Right atrium auricular region (tissue), 2 donors: ENCODE measurements at regions not wholly inside any gene's neighbourhood (a gene's known extent, or its start where the extent isn't known, plus 50 kb on each side); places are given as distances from the start of the nearest gene placed in this dataset.

Experiments
- DNase-seq: peaks from one replicate; pipeline ENCODE4 v3.0.0-alpha.2; 2019; ENCODE audit warnings: low spot score
- H3K27ac ChIP-seq, 2 donors: fragments of 200-600 bp; sonication (generic); 1 replicate in 1 of 2; 2 replicates in 1 of 2; pipeline ENCODE4 v1.5.1; 2016 to 2019
- H3K27me3 ChIP-seq, 2 donors: fragments of 200-600 bp; sonication (generic); one replicate each; pipeline versions ENCODE4 v1.5.1 to v1.6.0; 2017 to 2019
- H3K36me3 ChIP-seq: fragments of 200-600 bp; sonication (generic); one replicate; pipeline ENCODE4 v1.5.1; 2016
- H3K4me1 ChIP-seq, 2 donors: fragments of 200-600 bp; sonication (generic); one replicate each; pipeline versions ENCODE4 v1.5.1 to v1.6.0; 2017 to 2019
- H3K4me3 ChIP-seq, 2 donors: fragments of 200-600 bp; sonication (generic); 1 replicate in 1 of 2; 2 replicates in 1 of 2; pipeline ENCODE4 v1.5.1; 2017 to 2019; ENCODE audit warnings: mild to moderate bottlenecking in 1 of 2, moderate library complexity in 1 of 2
- H3K9me3 ChIP-seq, 2 donors: fragments of 200-600 bp; sonication (generic); one replicate each; pipeline ENCODE4 v1.5.1; 2019
- CTCF ChIP-seq, 2 donors: fragments of 200-600 bp; sonication (generic); IDR thresholded peaks; one replicate each; pipeline ENCODE4 v1.5.1; 2019; ENCODE audit warnings: antibody characterized with exemption in 2 of 2

- H3K4me1 ChIP-seq: no peaks in the 10 kb centered on the region
- H3K27me3 ChIP-seq: no peaks in the 10 kb centered on the region
- H3K4me3 ChIP-seq: no peak overlapping the region
- H3K36me3 ChIP-seq: no peaks in the 10 kb centered on the region
- DNase-seq: no peak
- no peaks in the 10 kb centered on the region for H3K9me3 ChIP-seq
- H3K27ac ChIP-seq: no peak overlapping the region
- TF ChIP-seq CTCF (IDR thresholded peaks at IDR 0.05): no peak
Observed at GRCh38 chr7:53325061-53325460, 289.6 kb downstream of the POM121L12 start.

DNA sequence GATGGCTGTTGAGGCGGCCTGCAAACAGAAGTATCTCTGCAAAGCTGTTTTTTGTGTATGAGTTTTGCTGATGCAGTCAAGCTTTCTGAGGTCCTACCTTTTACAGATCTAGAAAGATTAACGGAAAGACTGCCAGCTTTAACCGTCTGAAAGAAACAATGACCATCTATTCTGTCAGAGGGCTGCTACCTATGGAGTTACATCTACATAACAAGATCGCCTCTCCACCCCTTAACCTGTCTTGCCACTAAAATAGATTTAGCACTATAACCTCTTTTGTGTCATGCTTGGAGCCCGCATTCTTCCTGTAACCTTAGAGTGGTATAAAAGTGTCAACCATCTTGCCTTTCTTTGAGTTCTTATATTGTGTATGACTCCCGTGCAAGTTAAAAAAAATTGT, 291.2 kb downstream of the POM121L12 start:
- H3K36me3 ChIP-seq: no peaks in the 10 kb centered on the region
- DNase-seq: no peak
- no peak overlapping the region for H3K27ac ChIP-seq
- H3K4me1 ChIP-seq: no peaks in the 10 kb centered on the region
- no peak overlapping the region for H3K4me3 ChIP-seq
- H3K9me3 ChIP-seq: no peaks in the 10 kb centered on the region
- TF ChIP-seq CTCF (IDR thresholded peaks at IDR 0.05): no peak
- H3K27me3 ChIP-seq: no peaks in the 10 kb centered on the region

DNA sequence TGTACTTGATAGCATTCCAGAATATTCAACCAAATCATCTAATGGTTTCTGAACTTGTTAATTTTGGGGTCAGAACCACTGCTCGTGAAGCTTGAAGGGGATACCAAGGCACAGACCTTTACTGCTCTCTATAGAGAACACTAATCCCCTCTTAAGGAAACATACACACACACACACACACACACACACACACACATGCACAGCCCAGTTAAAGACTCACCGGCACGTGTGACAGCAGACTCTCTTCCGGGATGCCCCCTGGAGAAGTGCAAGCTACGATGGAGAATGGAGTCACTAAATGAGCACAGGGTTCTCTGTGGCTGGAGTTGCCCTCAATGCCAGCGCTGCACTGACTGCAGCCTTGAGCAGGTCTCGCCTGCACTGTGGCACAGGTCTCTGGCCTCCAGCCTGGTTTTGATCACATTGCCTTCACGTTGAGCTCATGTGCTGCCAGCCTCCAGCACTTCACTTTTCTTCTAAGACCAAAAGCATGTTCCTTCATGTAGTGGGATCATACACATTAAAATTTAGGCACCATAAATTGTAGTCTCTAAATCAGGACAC, 300.8 kb downstream of the POM121L12 start:
- Histone ChIP-seq H3K36me3 (no peaks in the 10 kb centered on the region), H3K4me3 (no peak overlapping the region), H3K4me1 (no peaks in the 10 kb centered on the region), H3K27me3 (no peaks in the 10 kb centered on the region), H3K27ac (no peak overlapping the region), H3K9me3 (peaks cover 0 to 12% of the 10 kb centered on the region in 2 donors)
- no peak for TF ChIP-seq CTCF (IDR thresholded peaks at IDR 0.05)
- no peak for DNase-seq

GRCh38 chr7:53340220-53340619, 304.8 kb downstream of the POM121L12 start:
- no peaks in the 10 kb centered on the region for H3K27me3 ChIP-seq
- no peak overlapping the region for H3K4me3 ChIP-seq
- peaks cover 0 to 22% of the 10 kb centered on the region in 2 donors for H3K9me3 ChIP-seq
- no peaks in the 10 kb centered on the region for H3K4me1 ChIP-seq
- H3K27ac ChIP-seq: no peak overlapping the region
- no peak for DNase-seq
- H3K36me3 ChIP-seq: no peaks in the 10 kb centered on the region
- no peak for TF ChIP-seq CTCF (IDR thresholded peaks at IDR 0.05)

DNA sequence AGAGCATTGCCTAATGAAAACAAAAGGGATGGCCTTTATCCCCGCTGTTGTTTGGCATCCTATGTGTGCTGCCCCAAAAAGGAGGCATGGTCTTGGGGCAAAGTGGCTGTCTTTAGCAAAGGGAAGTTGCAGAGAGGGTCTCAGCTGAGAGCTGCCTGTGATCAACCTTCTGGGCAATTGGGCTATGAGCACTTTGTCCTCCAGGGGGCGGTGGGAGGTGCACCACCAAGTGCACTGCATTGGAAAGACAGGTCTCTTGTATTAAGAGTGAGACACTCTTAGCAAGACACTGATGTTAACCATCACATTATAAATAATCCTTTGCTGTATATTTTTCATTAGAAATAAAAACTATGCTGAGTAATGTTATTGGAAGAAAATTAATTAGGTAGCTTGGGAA, 314.8 kb downstream of the POM121L12 start:
- DNase-seq: no peak
- no peaks in the 10 kb centered on the region for H3K4me1 ChIP-seq

More for the DNA sequence above, 314.8 kb downstream of the POM121L12 start:
- TF ChIP-seq CTCF (IDR thresholded peaks at IDR 0.05): peak in 1 of 2 donors; percentile 58
- Histone ChIP-seq H3K4me3 (no peak overlapping the region), H3K27me3 (no peaks in the 10 kb centered on the region), H3K36me3 (no peaks in the 10 kb centered on the region), H3K27ac (no peak overlapping the region), H3K9me3 (no peaks in the 10 kb centered on the region)
